OCI-M1 (cell line): ENCODE measurements at regions not wholly inside any gene's neighbourhood (a gene's known extent, or its start where the extent isn't known, plus 50 kb on each side); places are given as distances from the start of the nearest gene placed in this dataset.
"Not testable (repeated sequence)": the region's sequence is repeated elsewhere in the genome, so short reads cannot be mapped to it uniquely, and the experiment has no call there.

Source experiments
- DNase-seq: peaks from one replicate; lab custom pipeline; 2025; lab: John Stamatoyannopoulos, UW

DNA sequence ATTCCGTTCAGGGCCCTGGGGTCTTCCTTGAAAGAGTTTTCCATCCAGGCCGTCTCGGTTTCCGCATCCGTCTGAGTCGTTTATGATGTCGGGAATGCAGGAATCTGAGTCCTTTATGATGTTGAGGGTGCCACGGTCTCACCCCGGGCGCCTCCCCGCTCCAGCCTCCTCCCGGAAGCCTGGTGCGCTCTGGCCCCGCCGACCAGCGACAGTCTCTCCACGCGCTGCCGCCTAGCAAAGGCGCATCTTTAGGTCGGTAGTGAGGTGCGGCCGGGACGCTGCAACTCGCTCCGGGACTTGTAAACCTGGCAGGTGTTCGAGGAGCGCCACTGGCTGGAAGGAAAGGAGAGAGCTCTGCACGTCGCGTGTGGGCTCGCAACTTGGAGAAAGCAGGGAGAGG lies 132.6 kb downstream of the FAM72C start:
- not testable (repeated sequence) for DNase-seq

DNA sequence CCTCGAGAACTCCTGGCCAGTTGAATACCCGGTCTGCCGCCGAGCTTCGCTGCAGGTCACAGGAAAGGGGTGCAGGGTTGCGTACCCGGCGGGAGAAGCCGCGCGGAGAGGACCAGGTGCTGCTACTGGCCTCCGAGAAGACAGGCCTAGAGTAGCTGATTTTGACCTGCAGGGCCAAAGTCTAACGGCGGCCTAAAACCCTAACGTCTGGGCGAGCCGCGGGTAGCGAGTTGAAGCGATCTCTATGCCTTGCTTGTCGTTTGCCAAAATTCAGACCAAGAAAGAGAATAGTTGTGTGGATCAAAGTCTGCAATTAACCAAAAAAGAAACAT lies 133.2 kb downstream of the FAM72C start:
- DNase-seq, result not testable (repeated sequence)

- DNase-seq, result not testable (repeated sequence)
Measured at GRCh38 chr1:143837924-143838597, 133.7 kb downstream of the FAM72C start.

GRCh38 chr1:143833376-143833775 lies 138.4 kb downstream of the FAM72C start:
- not testable (repeated sequence) for DNase-seq

GRCh38 chr1:143832379-143832716 lies 139.4 kb downstream of the FAM72C start:
- DNase-seq, result not testable (repeated sequence)

- not testable (repeated sequence) for DNase-seq
Measured at GRCh38 chr1:143831479-143832378, 140.1 kb downstream of the FAM72C start.

DNA sequence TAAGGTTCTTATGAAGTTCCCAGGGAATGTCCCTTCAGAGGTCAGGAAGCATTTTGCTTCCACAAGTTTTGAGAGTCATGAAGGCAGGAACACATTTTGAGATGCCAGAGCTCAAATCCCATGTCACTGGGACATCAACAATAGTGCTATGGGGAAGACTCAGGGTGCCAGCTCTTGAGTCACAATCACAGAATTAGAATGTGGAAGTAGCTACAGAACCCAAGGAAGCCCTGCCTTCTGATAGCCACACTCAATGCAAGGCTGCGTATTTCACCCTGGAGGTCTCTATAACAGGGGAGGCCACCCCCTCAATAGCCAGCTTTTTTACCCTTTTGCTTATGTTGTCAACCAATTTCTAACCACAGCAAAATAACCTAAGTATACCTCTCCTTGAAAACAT lies 145.6 kb downstream of the FAM72C start:
- DNase-seq, result not testable (repeated sequence)

DNA sequence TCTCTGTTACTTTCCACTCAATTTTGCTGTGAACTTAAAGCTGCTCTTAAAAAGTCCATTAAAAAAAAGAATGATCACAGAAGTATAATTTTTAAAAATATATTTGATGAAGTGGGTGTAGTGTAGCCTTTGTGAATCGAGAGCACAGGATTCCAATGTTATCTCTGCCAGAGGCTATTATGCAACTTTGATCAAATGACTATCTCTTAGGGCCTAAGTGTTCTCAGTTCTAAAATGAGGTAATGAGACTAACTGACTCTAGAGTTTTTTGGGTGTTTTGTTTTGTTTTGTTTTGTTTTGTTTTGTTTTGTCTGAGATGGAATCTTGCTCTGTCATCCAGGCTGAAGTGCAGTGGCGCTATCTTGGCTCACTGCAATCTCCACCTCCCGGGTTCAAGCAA lies 147.5 kb downstream of the FAM72C start:
- DNase-seq, result not testable (repeated sequence)

- DNase-seq, result not testable (repeated sequence)
Measured at GRCh38 chr1:143820058-143820457, 151.7 kb downstream of the FAM72C start.

DNA sequence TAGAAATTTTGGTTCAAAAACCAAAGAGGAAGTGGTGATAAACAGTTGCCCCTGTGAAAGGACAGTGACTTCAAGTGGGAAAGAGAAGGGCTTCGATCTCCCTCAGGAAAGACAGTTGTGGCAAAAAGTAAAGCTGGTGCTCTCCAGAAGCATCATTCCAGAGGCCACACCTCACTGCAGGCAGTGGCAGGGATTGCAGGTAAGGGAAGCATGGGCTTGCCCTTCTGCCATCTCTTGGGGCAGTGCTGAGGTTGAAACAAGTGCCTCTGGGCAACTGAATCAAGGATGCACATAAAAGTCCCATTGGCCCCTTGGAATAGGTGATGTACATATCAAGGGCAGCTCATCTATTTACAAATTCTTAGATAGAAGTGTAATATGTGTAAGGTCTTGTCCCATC lies 155.4 kb downstream of the FAM72C start:
- not testable (repeated sequence) for DNase-seq

DNA sequence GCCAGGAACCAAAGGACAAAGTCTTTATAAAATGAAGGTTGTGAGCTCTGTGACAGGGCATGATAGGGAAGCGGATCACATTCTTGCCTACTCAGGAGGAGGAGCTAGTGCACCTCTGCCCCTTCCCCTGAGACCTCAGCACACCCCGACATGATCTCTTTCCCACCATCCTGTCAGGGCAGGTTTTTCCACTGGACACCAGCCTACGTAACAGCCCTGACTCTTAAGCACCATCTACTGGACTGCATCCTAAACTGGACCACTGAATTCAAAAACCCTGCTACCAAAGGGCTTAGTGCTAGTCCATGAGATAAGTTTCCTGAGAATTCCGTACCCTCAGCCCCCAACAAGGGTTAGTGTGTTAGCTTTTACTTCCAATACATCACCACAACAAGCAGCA lies 166.4 kb downstream of the FAM72C start:
- not testable (repeated sequence) for DNase-seq

DNA sequence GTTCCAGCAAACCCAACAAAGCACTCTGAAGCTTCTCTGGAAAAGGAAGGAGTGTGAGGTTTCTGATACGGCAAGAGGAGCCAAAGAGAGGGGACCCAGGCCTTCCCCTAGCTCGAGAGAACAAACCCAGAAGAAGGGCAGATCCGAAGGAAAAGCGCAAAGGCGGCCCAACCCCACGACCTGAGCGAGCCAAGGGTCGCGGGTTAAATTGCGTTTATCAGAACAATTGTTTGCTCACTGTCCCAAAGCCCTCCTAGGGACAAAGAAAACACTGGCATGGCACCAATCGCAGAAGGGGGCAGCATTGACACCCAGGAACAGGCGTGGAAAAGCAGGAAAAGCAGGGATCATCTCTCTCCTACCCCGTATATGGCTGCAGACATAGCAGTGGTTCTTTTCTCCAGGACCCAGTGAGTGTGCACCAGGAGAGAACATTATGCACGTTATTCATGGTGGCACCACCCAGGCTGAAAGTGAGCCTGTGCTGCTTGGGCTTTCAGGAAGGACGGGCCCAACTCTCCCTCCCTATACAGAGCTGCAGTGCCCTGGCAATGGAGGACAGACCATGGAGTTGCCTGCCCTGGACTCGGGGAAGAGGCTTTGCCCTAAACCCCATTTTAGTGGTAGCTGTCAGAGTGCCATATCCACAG lies 167.0 kb downstream of the FAM72C start:
- not testable (repeated sequence) for DNase-seq

DNA sequence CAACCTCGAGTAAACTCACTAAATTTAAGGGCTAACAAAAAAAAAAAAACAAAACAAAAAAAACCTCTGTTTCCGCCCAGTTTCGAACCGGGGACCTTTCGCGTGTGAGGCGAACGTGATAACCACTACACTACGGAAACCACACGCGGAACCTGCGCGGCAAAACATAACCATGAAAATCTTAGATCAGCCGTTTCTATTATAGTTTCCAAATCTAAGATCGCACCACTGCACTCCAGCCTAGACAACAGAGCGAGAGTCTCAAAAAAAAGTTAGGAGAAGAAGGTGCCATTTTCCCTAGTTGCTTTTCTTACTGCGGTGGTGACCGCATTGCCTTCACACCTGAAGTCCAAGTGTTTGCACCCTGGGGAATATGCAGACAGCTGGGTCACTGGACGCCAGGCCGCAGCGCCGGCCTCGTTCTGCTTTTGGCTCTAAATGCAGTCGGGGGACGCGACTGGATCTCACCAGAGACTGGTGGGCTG lies 167.8 kb downstream of the FAM72C start:
- not testable (repeated sequence) for DNase-seq

DNA sequence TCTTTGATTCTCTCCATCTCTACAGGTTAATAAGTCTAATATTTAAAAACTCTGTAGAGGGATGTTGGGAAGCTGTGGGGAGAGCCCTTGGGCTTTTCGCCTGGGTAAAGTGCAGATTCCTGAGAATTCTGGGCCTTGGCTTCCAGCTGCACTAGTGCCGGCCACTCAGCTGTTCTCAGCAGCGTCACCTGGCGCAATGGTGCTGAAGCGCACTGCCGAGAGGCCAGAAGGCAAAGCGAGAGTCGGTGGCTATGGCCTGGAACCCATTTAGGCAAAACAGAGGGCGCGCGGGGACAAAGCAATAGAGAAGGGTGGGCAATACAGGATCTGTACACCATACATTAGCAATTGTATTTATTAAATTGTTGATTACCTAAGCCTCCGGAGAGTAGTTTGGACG lies 168.7 kb downstream of the FAM72C start:
- DNase-seq, result not testable (repeated sequence)

DNA sequence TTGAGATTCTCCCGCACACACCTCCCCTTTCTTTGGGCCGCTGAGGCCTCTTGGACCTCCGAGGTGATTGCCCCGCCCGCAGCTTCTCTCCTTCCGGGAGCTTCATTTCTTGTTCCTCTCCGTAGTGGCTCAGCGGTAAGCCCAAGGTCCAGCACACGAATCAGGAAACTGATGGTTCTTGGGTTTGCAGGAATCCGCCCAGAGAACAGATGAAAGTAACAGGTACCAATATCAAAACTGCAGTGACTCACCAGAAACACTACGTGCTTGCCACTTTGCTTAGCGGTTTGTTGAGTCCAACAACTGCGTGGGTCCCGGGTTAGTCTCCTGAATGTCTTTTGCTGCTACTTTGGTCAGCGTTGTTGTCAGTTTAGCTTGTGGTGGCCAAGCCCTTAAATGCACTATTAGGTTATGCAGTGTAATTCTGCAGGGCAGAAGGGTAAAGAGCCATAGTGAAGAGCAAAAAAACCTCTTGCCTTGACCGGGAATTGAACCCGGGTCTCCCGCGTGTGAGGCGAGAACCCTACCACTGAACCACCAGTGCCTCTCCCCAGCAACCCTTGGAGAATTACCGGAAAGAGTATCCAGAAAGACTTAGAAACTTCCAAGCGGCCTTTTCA lies 172.1 kb downstream of the FAM72C start:
- not testable (repeated sequence) for DNase-seq

DNA sequence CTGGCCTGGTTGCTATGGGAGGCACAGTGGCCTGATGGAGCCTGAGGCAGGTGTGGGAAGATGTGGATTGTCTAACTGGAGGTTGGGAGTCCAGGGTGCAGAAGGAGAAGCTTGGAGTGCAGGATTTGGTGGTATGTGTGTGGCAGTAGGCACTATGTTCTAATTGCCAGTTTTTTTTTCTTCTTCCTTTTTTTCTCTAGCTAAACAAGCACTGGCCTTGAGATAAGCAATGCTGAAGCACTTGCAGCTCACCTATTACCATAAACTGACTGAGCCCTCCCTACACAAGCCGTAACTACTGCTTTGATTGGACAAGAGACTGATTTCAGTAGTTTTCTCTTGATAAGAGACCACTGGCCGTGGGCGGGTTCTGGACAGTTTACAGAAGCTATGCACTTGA lies 175.4 kb downstream of the FAM72C start:
- not testable (repeated sequence) for DNase-seq

GRCh38 chr1:143792047-143792937 lies 179.5 kb downstream of the FAM72C start:
- not testable (repeated sequence) for DNase-seq

GRCh38 chr1:143786381-143786780 lies 185.4 kb downstream of the FAM72C start:
- not testable (repeated sequence) for DNase-seq

DNA sequence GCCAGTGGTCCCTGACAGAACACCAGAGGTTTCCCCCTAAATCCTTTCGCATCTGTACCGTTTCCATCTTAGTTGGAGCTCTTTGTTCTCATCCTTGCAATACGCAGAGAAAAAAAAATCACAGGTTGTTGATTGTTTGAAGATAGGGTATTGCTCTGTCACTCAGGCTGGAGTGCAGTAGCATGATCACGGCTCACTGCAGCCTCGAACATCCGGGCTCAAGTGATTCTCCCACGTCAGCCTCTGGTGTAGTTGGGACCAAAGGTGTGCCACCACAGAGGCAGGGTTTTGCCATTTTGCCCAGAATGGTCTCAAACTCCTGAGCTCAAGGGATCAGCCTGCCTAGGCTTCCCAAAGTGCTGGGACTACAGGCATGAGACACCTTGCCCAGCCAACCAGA lies 185.9 kb downstream of the FAM72C start:
- not testable (repeated sequence) for DNase-seq

GRCh38 chr1:143784239-143784882 lies 187.4 kb downstream of the FAM72C start:
- not testable (repeated sequence) for DNase-seq

DNA sequence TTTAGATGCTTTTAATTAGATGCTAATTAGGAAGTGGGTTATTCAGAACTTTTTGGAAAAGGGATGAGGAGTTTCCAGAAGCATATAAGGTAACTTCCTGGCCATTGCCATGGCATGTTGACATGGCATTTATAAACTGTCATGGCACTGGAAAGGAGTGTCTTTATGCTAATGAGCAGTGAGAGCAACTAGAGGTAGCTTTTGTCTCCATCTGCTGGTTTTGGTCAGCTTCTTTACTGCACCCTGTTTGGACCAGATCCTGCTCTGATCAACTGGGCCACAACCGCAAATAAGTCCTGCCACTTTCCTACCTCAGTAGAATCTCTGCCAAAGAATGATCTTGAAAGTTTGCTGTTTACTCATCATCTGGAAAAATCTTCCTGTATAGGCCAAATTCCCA lies 193.6 kb downstream of the FAM72C start:
- DNase-seq, result not testable (repeated sequence)
